ENCODE measurements at regions not wholly inside any gene's neighbourhood (a gene's known extent, or its start where the extent isn't known, plus 50 kb on each side); places are given as distances from the start of the nearest gene placed in this dataset.

DNA sequence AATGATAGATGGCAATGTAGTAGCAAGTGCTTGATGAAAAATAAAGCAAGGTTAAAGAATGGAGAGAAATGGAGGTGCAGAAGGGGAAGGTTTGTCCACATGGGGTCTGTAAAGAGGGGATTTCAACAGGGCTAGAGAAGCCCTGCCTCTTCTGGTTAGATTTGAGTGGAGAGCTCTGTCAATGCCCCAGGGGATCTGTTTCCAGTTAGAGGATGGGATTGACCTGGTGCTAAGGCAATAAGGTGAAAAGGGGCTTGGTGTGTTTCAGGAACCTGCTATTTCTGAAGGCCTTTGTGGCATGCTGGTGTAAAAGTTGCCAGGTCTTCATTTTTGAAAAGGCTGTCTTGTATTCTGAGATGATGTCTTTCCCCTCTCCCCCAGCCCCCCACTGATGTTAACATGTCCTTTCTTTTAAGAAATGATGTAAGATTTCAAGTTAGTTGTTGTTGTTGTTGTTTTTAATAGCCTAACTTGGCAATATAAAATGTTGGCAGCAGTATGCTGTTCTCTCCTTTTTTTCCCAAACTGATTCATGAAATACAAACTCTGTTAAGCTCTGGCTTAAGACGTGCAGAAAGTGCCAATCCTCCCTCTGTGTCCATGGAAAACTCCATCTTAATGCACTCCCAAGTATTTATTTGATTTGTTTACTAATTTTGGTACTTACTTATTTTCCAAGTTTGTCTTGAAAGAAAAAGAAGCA, 370.3 kb upstream of the ADGRL2 start:
- no peaks in the 10 kb centered on the region for H3K9me2 ChIP-seq (replicated peaks; ENCODE audit: insufficient read depth, low read length)
- no peak overlapping the region for H3K27ac ChIP-seq (ENCODE audit: low read length)
- H2AFZ ChIP-seq (ENCODE audit: low read length): no peak overlapping the region
- no peak overlapping the region for H3K4me2 ChIP-seq (ENCODE audit: low read depth, low read length, poor library complexity, severe bottlenecking)
- H3K27me3 ChIP-seq (ENCODE audit: low read length): no peaks in the 10 kb centered on the region
- peaks cover 11% of the 10 kb centered on the region; the same call in 1 of the 2 replicates for H3K9me3 ChIP-seq (ENCODE audit: low read length)
- DNase-seq: no peak
- no peaks in the 10 kb centered on the region for H3K79me2 ChIP-seq (ENCODE audit: low read length)
- no peaks in the 10 kb centered on the region for H4K20me1 ChIP-seq (ENCODE audit: insufficient read depth, low read depth, low read length)
- H3K4me3 ChIP-seq (ENCODE audit: low read length): no peak overlapping the region
- H3K36me3 ChIP-seq (ENCODE audit: insufficient read depth, low read length): no peaks in the 10 kb centered on the region
- no peaks in the 10 kb centered on the region for H3K4me1 ChIP-seq (ENCODE audit: low read length)
- H3K9ac ChIP-seq (ENCODE audit: low read length): no peak overlapping the region

DNA sequence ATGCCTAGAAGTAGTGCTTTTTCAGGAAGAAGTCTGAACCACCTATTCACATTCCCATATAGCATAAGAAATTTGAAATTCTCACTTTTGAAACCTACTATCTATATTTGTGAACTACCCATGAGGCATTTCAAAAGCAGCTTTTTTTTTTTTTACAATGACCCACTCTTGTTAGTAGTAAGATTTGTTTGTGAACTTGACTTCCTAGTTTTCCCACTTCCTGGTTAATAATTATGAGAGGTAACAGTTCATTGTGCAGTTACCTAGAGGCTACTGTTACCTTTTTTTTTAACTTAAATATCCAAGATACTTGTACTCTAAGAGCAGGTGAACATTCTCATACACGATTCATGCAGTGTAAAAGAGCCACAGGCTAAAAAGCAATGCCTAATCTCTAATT, 371.7 kb upstream of the ADGRL2 start:
- H3K4me1 ChIP-seq (ENCODE audit: low read length): no peaks in the 10 kb centered on the region
- H3K27me3 ChIP-seq (ENCODE audit: low read length): no peaks in the 10 kb centered on the region
- H3K9me3 ChIP-seq (ENCODE audit: low read length): peaks cover 17% of the 10 kb centered on the region
- H3K9me2 ChIP-seq (replicated peaks; ENCODE audit: insufficient read depth, low read length): no peaks in the 10 kb centered on the region
- no peaks in the 10 kb centered on the region for H3K36me3 ChIP-seq (ENCODE audit: insufficient read depth, low read length)
- H3K9ac ChIP-seq (ENCODE audit: low read length): no peak overlapping the region
- no peaks in the 10 kb centered on the region for H3K79me2 ChIP-seq (ENCODE audit: low read length)
- no peak overlapping the region for H3K27ac ChIP-seq (ENCODE audit: low read length)
- DNase-seq: no peak
- H3K4me2 ChIP-seq (ENCODE audit: low read depth, low read length, poor library complexity, severe bottlenecking): no peak overlapping the region
- H4K20me1 ChIP-seq (ENCODE audit: insufficient read depth, low read depth, low read length): no peaks in the 10 kb centered on the region
- H3K4me3 ChIP-seq (ENCODE audit: low read length): no peak overlapping the region
- no peak overlapping the region for H2AFZ ChIP-seq (ENCODE audit: low read length)

DNA sequence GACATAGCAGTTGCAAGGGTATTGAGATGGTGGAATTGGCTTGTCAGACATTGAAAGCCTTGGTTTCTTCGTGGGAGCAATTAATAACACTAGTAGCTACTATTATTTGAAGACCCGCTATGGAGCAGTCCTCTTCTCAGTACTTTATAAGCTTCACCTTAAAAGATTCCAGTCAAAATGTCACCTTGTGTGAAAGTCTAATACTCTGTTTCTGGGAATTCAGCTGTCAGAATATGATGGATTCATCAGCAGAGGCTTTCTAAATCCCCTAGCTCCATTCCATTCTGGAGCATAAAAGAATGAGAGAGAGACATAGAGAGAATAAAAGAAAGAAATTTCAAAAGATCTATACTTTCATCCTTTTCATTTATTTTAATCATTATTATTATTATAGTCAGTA, 375.9 kb upstream of the ADGRL2 start:
- H3K4me2 ChIP-seq (ENCODE audit: low read depth, low read length, poor library complexity, severe bottlenecking): no peak overlapping the region
- no peak overlapping the region for H3K9ac ChIP-seq (ENCODE audit: low read length)
- H3K4me3 ChIP-seq (ENCODE audit: low read length): no peak overlapping the region

DNA sequence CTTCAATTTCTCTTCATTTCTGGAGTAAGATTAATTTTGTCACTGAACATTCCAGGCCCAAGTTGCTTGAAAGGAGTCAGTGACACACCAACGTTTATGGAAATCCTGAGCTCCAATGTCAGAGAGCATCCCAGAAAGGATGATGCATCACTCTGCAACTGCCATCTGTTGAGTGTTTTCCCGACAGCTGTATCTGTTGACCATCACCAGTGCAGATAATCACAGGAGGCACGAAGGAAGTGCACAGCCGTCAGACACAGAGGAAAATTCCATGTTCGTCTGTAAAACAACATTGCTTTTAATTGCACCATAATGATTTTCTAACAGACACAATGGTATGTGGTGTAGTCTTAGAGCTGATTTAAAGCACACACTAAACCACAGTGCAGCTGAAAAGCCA, 376.7 kb upstream of the ADGRL2 start:
- no peak for DNase-seq
- Histone ChIP-seq H3K4me2 (ENCODE audit: low read depth, low read length, poor library complexity, severe bottlenecking) (no peak overlapping the region), H3K27ac (ENCODE audit: low read length) (no peak overlapping the region)

More for the DNA sequence above, 375.9 kb upstream of the ADGRL2 start:
- Histone ChIP-seq H2AFZ (ENCODE audit: low read length) (no peak overlapping the region), H3K4me1 (ENCODE audit: low read length) (no peaks in the 10 kb centered on the region), H3K9me3 (ENCODE audit: low read length) (peaks cover 26% of the 10 kb centered on the region), H3K36me3 (ENCODE audit: insufficient read depth, low read length) (no peaks in the 10 kb centered on the region), H3K27me3 (ENCODE audit: low read length) (no peaks in the 10 kb centered on the region), H3K9me2 (replicated peaks; ENCODE audit: insufficient read depth, low read length) (no peaks in the 10 kb centered on the region), H3K79me2 (ENCODE audit: low read length) (no peaks in the 10 kb centered on the region), H4K20me1 (ENCODE audit: insufficient read depth, low read depth, low read length) (no peaks in the 10 kb centered on the region), H3K27ac (ENCODE audit: low read length) (no peak overlapping the region)
- DNase-seq: no peak

DNA sequence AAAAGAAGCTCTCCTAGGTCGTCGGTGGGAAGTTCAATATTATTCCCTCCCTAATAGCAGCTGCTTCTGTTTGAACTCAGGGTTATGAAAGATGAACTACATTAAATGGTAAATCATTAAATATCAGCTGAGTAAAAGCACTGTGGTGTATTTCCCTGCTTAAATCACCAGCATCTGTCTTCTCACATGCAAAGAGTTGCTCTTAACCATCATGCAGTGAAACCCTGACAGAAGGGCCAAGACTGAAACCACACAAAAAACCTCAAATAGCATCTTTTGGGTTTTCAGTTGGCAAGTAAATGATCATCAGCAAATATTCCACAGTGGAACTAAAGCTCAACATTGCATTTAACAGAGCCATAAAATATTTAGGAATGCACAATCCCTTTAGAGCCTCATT, 380.0 kb upstream of the ADGRL2 start:
- Histone ChIP-seq H3K36me3 (ENCODE audit: insufficient read depth, low read length) (no peaks in the 10 kb centered on the region), H3K9me2 (replicated peaks; ENCODE audit: insufficient read depth, low read length) (no peaks in the 10 kb centered on the region), H3K9me3 (ENCODE audit: low read length) (peaks cover 22% of the 10 kb centered on the region), H2AFZ (ENCODE audit: low read length) (no peak overlapping the region), H3K79me2 (ENCODE audit: low read length) (no peaks in the 10 kb centered on the region), H3K4me3 (ENCODE audit: low read length) (no peak overlapping the region), H3K27me3 (ENCODE audit: low read length) (no peaks in the 10 kb centered on the region), H3K27ac (ENCODE audit: low read length) (no peak overlapping the region), H3K4me1 (ENCODE audit: low read length) (no peaks in the 10 kb centered on the region), H3K4me2 (ENCODE audit: low read depth, low read length, poor library complexity, severe bottlenecking) (no peak overlapping the region), H4K20me1 (ENCODE audit: insufficient read depth, low read depth, low read length) (no peaks in the 10 kb centered on the region), H3K9ac (ENCODE audit: low read length) (no peak overlapping the region)
- no peak for DNase-seq

More for the DNA sequence above, 376.7 kb upstream of the ADGRL2 start:
- no peaks in the 10 kb centered on the region for H3K36me3 ChIP-seq (ENCODE audit: insufficient read depth, low read length)
- no peak overlapping the region for H2AFZ ChIP-seq (ENCODE audit: low read length)
- peaks cover 27% of the 10 kb centered on the region for H3K9me3 ChIP-seq (ENCODE audit: low read length)
- H3K27me3 ChIP-seq (ENCODE audit: low read length): no peaks in the 10 kb centered on the region
- H4K20me1 ChIP-seq (ENCODE audit: insufficient read depth, low read depth, low read length): no peaks in the 10 kb centered on the region
- H3K4me1 ChIP-seq (ENCODE audit: low read length): no peaks in the 10 kb centered on the region
- no peaks in the 10 kb centered on the region for H3K9me2 ChIP-seq (replicated peaks; ENCODE audit: insufficient read depth, low read length)
- no peaks in the 10 kb centered on the region for H3K79me2 ChIP-seq (ENCODE audit: low read length)
- H3K9ac ChIP-seq (ENCODE audit: low read length): no peak overlapping the region
- H3K4me3 ChIP-seq (ENCODE audit: low read length): no peak overlapping the region

DNA sequence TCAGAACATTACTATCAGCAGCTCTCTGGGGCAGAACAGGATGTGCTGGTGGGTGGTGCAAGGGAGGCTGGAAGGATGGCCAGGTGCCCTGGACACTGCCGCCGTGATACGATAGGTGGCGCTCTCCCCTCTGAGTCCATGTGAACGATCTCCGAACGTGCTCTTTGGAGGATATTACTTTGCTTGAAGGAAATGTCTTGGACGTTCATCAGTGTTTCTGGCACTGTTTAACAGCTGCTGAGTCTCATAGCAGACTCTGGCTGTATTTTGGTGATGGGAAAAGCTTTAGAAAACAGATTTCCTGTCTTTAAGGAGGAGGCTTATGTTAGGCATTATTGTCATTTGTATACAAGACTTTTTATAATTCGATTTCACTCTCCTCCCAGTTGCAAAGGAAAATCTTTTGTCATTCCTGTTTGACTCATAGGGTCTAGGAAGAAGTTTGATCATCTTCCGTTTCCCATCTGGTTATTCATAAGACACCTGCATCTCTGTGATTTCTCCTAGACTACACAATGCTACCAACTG, 386.2 kb upstream of the ADGRL2 start:
- no peak overlapping the region for H3K27ac ChIP-seq (ENCODE audit: low read length)
- no peak overlapping the region for H2AFZ ChIP-seq (ENCODE audit: low read length)
- H3K4me1 ChIP-seq (ENCODE audit: low read length): no peaks in the 10 kb centered on the region
- no peaks in the 10 kb centered on the region for H4K20me1 ChIP-seq (ENCODE audit: insufficient read depth, low read depth, low read length)
- no peak overlapping the region for H3K4me2 ChIP-seq (ENCODE audit: low read depth, low read length, poor library complexity, severe bottlenecking)
- no peaks in the 10 kb centered on the region for H3K9me2 ChIP-seq (replicated peaks; ENCODE audit: insufficient read depth, low read length)
- H3K36me3 ChIP-seq (ENCODE audit: insufficient read depth, low read length): no peaks in the 10 kb centered on the region
- H3K4me3 ChIP-seq (ENCODE audit: low read length): no peak overlapping the region
- H3K27me3 ChIP-seq (ENCODE audit: low read length): no peaks in the 10 kb centered on the region
- DNase-seq: peak; percentile 41
- peaks cover 14% of the 10 kb centered on the region for H3K9me3 ChIP-seq (ENCODE audit: low read length)
- no peak overlapping the region for H3K9ac ChIP-seq (ENCODE audit: low read length)
- H3K79me2 ChIP-seq (ENCODE audit: low read length): no peaks in the 10 kb centered on the region

DNA sequence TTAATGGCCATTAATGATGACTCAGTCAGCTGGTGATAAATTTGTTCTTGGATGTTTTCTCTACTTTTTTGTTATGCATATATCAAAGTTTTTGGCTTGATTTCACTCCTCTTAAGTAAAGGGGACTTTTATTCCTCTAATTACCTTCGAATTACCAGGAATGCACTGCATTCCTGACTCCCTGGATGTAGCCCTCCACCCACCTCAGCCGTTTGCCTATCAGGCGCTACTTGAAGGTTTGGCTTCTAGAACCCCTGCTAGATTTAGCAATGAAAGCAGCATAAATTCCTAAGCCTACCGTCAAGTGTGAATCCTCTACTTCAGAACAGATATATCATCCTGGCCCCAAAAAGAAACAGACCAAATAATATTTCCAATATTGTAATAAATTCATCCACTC, 387.8 kb upstream of the ADGRL2 start:
- no peak overlapping the region for H2AFZ ChIP-seq (ENCODE audit: low read length)
- H3K4me3 ChIP-seq (ENCODE audit: low read length): no peak overlapping the region
- H3K27me3 ChIP-seq (ENCODE audit: low read length): no peaks in the 10 kb centered on the region
- H3K27ac ChIP-seq (ENCODE audit: low read length): no peak overlapping the region
- no peaks in the 10 kb centered on the region for H3K36me3 ChIP-seq (ENCODE audit: insufficient read depth, low read length)
- DNase-seq: no peak
- H3K4me1 ChIP-seq (ENCODE audit: low read length): no peaks in the 10 kb centered on the region
- H3K79me2 ChIP-seq (ENCODE audit: low read length): no peaks in the 10 kb centered on the region
- peaks cover 11% of the 10 kb centered on the region for H3K9me3 ChIP-seq (ENCODE audit: low read length)
- H4K20me1 ChIP-seq (ENCODE audit: insufficient read depth, low read depth, low read length): no peaks in the 10 kb centered on the region
- H3K9ac ChIP-seq (ENCODE audit: low read length): no peak overlapping the region
- H3K4me2 ChIP-seq (ENCODE audit: low read depth, low read length, poor library complexity, severe bottlenecking): no peak overlapping the region
- no peaks in the 10 kb centered on the region for H3K9me2 ChIP-seq (replicated peaks; ENCODE audit: insufficient read depth, low read length)

DNA sequence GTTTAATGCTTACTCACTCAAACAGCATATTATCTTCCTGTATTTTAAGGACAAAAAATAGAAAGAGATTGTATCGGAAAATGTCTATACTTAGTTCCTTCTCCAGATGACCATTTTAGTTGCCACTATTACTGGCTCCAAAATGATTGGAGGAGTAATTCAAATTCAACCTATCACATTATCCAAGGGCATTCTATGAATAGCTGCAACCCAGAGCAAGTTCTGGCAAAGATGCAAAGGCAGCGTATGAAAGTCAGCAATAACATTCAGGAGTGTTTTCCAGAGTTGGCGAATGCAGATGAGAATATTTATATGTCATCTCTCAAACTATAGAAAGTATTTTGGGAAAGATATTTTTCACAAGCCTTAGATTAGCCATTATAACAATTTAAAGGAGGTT, 389.8 kb upstream of the ADGRL2 start:
- Histone ChIP-seq H3K36me3 (ENCODE audit: insufficient read depth, low read length) (no peaks in the 10 kb centered on the region), H3K9me2 (replicated peaks; ENCODE audit: insufficient read depth, low read length) (no peaks in the 10 kb centered on the region), H4K20me1 (ENCODE audit: insufficient read depth, low read depth, low read length) (no peaks in the 10 kb centered on the region), H3K9me3 (ENCODE audit: low read length) (peaks cover 11% of the 10 kb centered on the region), H2AFZ (ENCODE audit: low read length) (no peak overlapping the region), H3K4me3 (ENCODE audit: low read length) (no peak overlapping the region), H3K4me1 (ENCODE audit: low read length) (no peaks in the 10 kb centered on the region), H3K27me3 (ENCODE audit: low read length) (no peaks in the 10 kb centered on the region), H3K9ac (ENCODE audit: low read length) (no peak overlapping the region), H3K79me2 (ENCODE audit: low read length) (no peaks in the 10 kb centered on the region), H3K27ac (ENCODE audit: low read length) (no peak overlapping the region), H3K4me2 (ENCODE audit: low read depth, low read length, poor library complexity, severe bottlenecking) (no peak overlapping the region)
- DNase-seq: no peak
